PC-3 (cell line): ENCODE measurements at regions not wholly inside any gene's neighbourhood (a gene's known extent, or its start where the extent isn't known, plus 50 kb on each side); places are given as distances from the start of the nearest gene placed in this dataset.

ENCODE experiments used
- ATAC-seq: fragments of 200-7000 bp; cut with Tn5 transposase; 2 replicates; pipeline ENCODE4 v1.9.1; 2020; ENCODE audit warnings: mild to moderate bottlenecking, moderate library complexity
- BruUV-seq: library from RNA; stranded (reverse); fragments of 400-500 nt; replicated peaks from 2 replicates; lab custom pipeline; 2021; lab: Mats Ljungman, UMichigan
- CTCF ChIA-PET: fragments of 300-600 bp; sonication (Branson Sonifier 250); formaldehyde crosslinking; loops from one replicate; lab custom pipeline; 2022; ENCODE audit warnings: antibody characterized with exemption; lab: Charles Lee
- POLR2A ChIA-PET: fragments of 300-600 bp; sonication (Branson Sonifier 250); formaldehyde crosslinking; loops from one replicate; lab custom pipeline; 2022; ENCODE audit warnings: antibody characterized with exemption; ENCODE audit not compliant: unreplicated experiment; lab: Charles Lee
- DNase-seq: peaks from one replicate; pipeline ENCODE4 v3.0.0-alpha.2; 2015
- H2AFZ ChIP-seq: fragments of 300-600 bp; sonication (generic); 2 replicates; pipeline ENCODE4 v1.6.0; 2016; ENCODE audit warnings: antibody characterized with exemption, low read length
- H3F3A ChIP-seq: fragments of 300-600 bp; sonication (generic); one replicate; pipeline ENCODE4 v1.6.0; 2017; ENCODE audit warnings: antibody characterized with exemption, low read length, control low read depth, mild to moderate bottlenecking; ENCODE audit not compliant: unreplicated experiment
- H3K27ac ChIP-seq: fragments of 300-600 bp; sonication (generic); 2 replicates; pipeline ENCODE4 v1.5.1; 2016; ENCODE audit warnings: mild to moderate bottlenecking, low read length
- H3K27me3 ChIP-seq: fragments of 300-600 bp; sonication (generic); 2 replicates; pipeline ENCODE4 v1.6.1; 2016; ENCODE audit warnings: low read length, mixed read lengths
- H3K36me3 ChIP-seq: fragments of 300-600 bp; sonication (generic); 2 replicates; pipeline ENCODE4 v1.6.1; 2016; ENCODE audit warnings: low read depth, mixed run types, low read length, mixed read lengths
- H3K4me1 ChIP-seq: fragments of 300-600 bp; sonication (generic); 2 replicates; pipeline ENCODE4 v1.5.1; 2016; ENCODE audit warnings: low read length; ENCODE audit not compliant: insufficient read depth
- H3K4me2 ChIP-seq: fragments of 300-600 bp; sonication (generic); 2 replicates; pipeline ENCODE4 v1.6.0; 2016; ENCODE audit warnings: low read length
- H3K4me3 ChIP-seq: fragments of 300-600 bp; sonication (generic); 2 replicates; pipeline ENCODE4 v1.5.1; 2016; ENCODE audit warnings: mild to moderate bottlenecking, low read length, mixed read lengths
- H3K79me2 ChIP-seq: fragments of 300-600 bp; sonication (generic); 2 replicates; pipeline ENCODE4 v1.6.1; 2017; ENCODE audit warnings: low read length, mixed read lengths
- H3K9ac ChIP-seq: fragments of 300-600 bp; sonication (generic); 2 replicates; pipeline ENCODE4 v1.6.0; 2016; ENCODE audit warnings: mild to moderate bottlenecking, low read length
- H3K9me2 ChIP-seq: fragments of 300-600 bp; sonication (generic); replicated peaks from 2 replicates; pipeline ENCODE4 v1.6.1; 2016; ENCODE audit warnings: mixed run types, low read length, mixed read lengths
- H3K9me3 ChIP-seq: fragments of 300-600 bp; sonication (generic); 2 replicates; pipeline ENCODE4 v1.6.1; 2016; ENCODE audit warnings: low read length, mixed read lengths
- H4K20me1 ChIP-seq: fragments of 300-600 bp; sonication (generic); 2 replicates; pipeline ENCODE4 v1.6.1; 2016; ENCODE audit warnings: low read length, mixed read lengths
- EZH2 ChIP-seq: fragments of 300-600 bp; sonication (generic); IDR thresholded peaks from one replicate; pipeline ENCODE4 v1.6.1; 2017; ENCODE audit warnings: antibody characterized with exemption, mild to moderate bottlenecking, low read length; ENCODE audit not compliant: unreplicated experiment
- EZH2phosphoT487 ChIP-seq: fragments of 300-600 bp; sonication (generic); IDR thresholded peaks from 2 replicates; pipeline ENCODE4 v1.6.1; 2018; ENCODE audit warnings: mild to moderate bottlenecking, antibody characterized with exemption, low read length, borderline replicate concordance
- intact Hi-C: fragments of 100-400 bp; cut with micrococcal nuclease; formaldehyde crosslinking; loops from 2 replicates; pipeline ENCODE4 v1.9.0; 2023
- TF ChIP-seq, protein P1 (sequence below): fragments of 300-600 bp; sonication (generic); conservative IDR thresholded peaks from 2 replicates; pipeline ENCODE4 v1.5.1; 2017; ENCODE audit warnings: antibody characterized with exemption, low read depth, mild to moderate bottlenecking, low read length

DNA sequence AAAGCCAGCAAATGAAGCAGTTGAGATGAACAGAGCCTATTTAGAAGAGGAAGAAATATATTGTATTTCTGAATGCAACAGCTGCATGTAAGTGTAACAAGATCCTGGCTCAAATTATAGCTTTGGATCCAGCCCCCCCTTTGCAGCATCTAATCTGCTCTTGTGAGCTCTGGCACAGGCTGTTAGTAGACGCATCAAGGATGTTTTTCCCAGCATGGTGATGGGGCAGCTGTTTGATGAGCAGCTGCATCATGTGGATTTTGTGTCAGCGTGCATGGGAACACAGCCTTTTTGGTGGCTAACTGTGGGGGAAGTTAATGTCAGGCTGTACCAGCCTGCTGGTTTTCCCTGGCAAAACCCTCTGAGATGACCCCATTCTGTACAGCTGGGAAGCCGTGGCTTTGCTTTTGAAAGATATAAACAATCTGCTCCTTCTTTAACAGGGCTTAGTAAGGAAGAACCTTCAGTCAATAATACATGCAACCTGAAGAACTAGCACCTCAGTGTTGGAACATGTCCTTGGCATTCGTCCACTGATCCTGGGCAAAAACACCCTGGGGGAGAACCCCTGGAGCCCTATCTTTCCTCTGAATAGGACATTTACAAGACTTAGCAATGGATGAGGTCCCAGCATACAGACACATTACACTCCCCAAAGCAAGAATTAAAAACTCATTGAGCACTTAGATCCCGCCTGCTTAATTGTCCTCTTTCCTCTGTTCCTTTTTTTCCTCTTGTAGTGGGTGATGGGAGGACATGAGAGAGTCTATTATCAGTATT lies 70.6 kb downstream of the NPS start:
- Histone ChIP-seq H3K36me3 (no peaks in the 10 kb centered on the region), H3K4me3 (no peak overlapping the region), H3K27ac (no peak overlapping the region), H3F3A (no peaks in the 10 kb centered on the region), H3K9me2 (no peaks in the 10 kb centered on the region), H3K4me1 (no peaks in the 10 kb centered on the region), H3K79me2 (no peaks in the 10 kb centered on the region), H3K27me3 (peaks cover 18% of the 10 kb centered on the region; the same call in 1 of the 2 replicates), H3K9me3 (no peaks in the 10 kb centered on the region), H3K9ac (no peak overlapping the region), H2AFZ (no peak overlapping the region), H3K4me2 (no peak overlapping the region), H4K20me1 (no peaks in the 10 kb centered on the region)
- no TSS peak for BruUV-seq
- no peak for TF ChIP-seq EZH2
- TF ChIP-seq, protein P1, sequence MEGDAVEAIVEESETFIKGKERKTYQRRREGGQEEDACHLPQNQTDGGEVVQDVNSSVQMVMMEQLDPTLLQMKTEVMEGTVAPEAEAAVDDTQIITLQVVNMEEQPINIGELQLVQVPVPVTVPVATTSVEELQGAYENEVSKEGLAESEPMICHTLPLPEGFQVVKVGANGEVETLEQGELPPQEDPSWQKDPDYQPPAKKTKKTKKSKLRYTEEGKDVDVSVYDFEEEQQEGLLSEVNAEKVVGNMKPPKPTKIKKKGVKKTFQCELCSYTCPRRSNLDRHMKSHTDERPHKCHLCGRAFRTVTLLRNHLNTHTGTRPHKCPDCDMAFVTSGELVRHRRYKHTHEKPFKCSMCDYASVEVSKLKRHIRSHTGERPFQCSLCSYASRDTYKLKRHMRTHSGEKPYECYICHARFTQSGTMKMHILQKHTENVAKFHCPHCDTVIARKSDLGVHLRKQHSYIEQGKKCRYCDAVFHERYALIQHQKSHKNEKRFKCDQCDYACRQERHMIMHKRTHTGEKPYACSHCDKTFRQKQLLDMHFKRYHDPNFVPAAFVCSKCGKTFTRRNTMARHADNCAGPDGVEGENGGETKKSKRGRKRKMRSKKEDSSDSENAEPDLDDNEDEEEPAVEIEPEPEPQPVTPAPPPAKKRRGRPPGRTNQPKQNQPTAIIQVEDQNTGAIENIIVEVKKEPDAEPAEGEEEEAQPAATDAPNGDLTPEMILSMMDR: no peak
- no peak for TF ChIP-seq EZH2phosphoT487
- CTCF ChIA-PET: no interaction called here
- POLR2A ChIA-PET: no interaction called here
- ATAC-seq (no peak), DNase-seq (no peak)
- intact Hi-C loops: no loop called here

DNA sequence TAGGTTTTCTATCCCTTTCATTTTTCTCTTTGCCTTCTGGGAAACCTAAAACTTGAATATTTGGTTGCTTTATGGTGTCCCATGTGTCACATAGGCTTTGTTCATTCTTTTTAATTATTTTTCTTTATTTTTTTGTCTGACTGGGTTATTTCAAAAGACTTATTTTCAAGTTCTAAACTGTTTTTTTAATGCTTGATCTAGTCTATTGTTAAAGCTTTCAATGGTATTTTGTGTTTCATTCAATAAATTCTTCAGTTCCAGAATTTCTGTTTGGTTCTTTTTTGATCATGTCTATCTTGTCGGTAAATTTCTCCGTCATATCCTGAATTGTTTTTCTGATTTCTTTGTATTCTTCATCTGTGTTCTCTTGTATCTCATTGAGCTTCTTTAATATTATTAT lies 86.8 kb downstream of the NPS start:
- CTCF ChIA-PET: no interaction called here
- no peak overlapping the region for H3K4me2 ChIP-seq
- no peaks in the 10 kb centered on the region for H3K4me1 ChIP-seq
- no peaks in the 10 kb centered on the region for H3K27me3 ChIP-seq
- no TSS peak for BruUV-seq
- intact Hi-C loops: no loop called here
- H3K4me3 ChIP-seq: no peak overlapping the region
- TF ChIP-seq EZH2phosphoT487: no peak
- TF ChIP-seq, protein P1: no peak
- no peak for TF ChIP-seq EZH2
- no peaks in the 10 kb centered on the region for H3K9me2 ChIP-seq
- DNase-seq (no peak), ATAC-seq (no peak)
- no peaks in the 10 kb centered on the region for H3K36me3 ChIP-seq
- no peaks in the 10 kb centered on the region for H3F3A ChIP-seq
- no peak overlapping the region for H3K27ac ChIP-seq
- H3K9ac ChIP-seq: no peak overlapping the region
- H4K20me1 ChIP-seq: no peaks in the 10 kb centered on the region
- POLR2A ChIA-PET: no interaction called here
- H3K79me2 ChIP-seq: no peaks in the 10 kb centered on the region
- H3K9me3 ChIP-seq: no peaks in the 10 kb centered on the region
- H2AFZ ChIP-seq: no peak overlapping the region

DNA sequence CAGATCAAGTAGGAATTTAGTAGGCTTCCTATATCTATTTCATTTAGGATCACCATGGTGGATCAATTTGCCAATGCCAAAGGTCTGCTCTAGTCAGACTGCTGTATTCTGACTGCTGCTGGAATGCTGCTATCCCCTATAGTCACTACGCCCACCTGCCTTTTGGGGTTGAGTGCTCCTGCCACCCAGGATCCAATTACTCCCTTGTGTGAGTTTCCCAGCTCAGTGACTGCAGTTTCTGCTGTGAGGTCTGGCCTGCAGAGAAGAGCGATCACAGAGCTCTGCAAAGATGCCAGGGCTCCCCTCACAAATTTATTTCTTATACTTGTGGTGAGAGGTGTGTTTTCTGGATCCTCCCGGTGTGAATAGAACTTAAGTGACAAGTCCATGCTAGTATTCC lies 88.1 kb upstream of the FOXI2 start:
- no peak overlapping the region for H3K27ac ChIP-seq
- BruUV-seq: no TSS peak
- intact Hi-C loops: no loop called here
- H3K27me3 ChIP-seq: no peaks in the 10 kb centered on the region
- CTCF ChIA-PET: no interaction called here
- no peaks in the 10 kb centered on the region for H3K4me1 ChIP-seq
- H3K4me2 ChIP-seq: no peak overlapping the region
- H3K4me3 ChIP-seq: no peak overlapping the region
- H3K79me2 ChIP-seq: no peaks in the 10 kb centered on the region
- POLR2A ChIA-PET: no interaction called here
- TF ChIP-seq EZH2 (no peak), EZH2phosphoT487 (no peak)
- TF ChIP-seq, protein P1: no peak
- ATAC-seq (no peak), DNase-seq (no peak)
- no peak overlapping the region for H3K9ac ChIP-seq
- no peak overlapping the region for H2AFZ ChIP-seq
- H3F3A ChIP-seq: no peaks in the 10 kb centered on the region
- H3K9me3 ChIP-seq: no peaks in the 10 kb centered on the region
- H3K9me2 ChIP-seq: no peaks in the 10 kb centered on the region
- no peaks in the 10 kb centered on the region for H4K20me1 ChIP-seq
- H3K36me3 ChIP-seq: no peaks in the 10 kb centered on the region
